PC-3 (cell line): ENCODE measurements at regions not wholly inside any gene's neighbourhood (a gene's known extent, or its start where the extent isn't known, plus 50 kb on each side); places are given as distances from the start of the nearest gene placed in this dataset.

Source experiments
- CTCF ChIP-seq: fragments of 300-600 bp; sonication (generic); conservative IDR thresholded peaks from 2 replicates; pipeline ENCODE4 v1.5.1; 2017; ENCODE audit warnings: antibody characterized with exemption, low read depth, mild to moderate bottlenecking, low read length
- EZH2phosphoT487 ChIP-seq: fragments of 300-600 bp; sonication (generic); IDR thresholded peaks from 2 replicates; pipeline ENCODE4 v1.6.1; 2018; ENCODE audit warnings: mild to moderate bottlenecking, antibody characterized with exemption, low read length, borderline replicate concordance

- TF ChIP-seq CTCF = no peak
- no peak for TF ChIP-seq EZH2phosphoT487
Observed at GRCh38 chr6:63458480-63459115, 113.7 kb upstream of the LOC128125822 start.
